ENCODE measurements at regions not wholly inside any gene's neighbourhood (a gene's known extent, or its start where the extent isn't known, plus 50 kb on each side); places are given as distances from the start of the nearest gene placed in this dataset.

DNA sequence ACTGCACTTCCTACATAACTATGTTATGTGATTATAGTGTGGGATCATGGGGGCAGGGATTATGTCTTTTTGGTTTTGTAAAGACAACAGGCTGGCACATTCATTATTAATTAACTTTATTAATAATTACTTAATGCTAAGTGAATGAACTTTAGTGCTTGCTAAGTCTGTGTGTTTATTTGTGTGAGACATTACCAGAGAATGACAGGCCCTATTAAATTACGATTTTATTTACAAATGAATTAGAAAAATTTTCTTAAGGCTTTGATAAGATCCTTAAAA lies 100.9 kb downstream of the CD83 start:
- TF ChIP-seq, protein P1, sequence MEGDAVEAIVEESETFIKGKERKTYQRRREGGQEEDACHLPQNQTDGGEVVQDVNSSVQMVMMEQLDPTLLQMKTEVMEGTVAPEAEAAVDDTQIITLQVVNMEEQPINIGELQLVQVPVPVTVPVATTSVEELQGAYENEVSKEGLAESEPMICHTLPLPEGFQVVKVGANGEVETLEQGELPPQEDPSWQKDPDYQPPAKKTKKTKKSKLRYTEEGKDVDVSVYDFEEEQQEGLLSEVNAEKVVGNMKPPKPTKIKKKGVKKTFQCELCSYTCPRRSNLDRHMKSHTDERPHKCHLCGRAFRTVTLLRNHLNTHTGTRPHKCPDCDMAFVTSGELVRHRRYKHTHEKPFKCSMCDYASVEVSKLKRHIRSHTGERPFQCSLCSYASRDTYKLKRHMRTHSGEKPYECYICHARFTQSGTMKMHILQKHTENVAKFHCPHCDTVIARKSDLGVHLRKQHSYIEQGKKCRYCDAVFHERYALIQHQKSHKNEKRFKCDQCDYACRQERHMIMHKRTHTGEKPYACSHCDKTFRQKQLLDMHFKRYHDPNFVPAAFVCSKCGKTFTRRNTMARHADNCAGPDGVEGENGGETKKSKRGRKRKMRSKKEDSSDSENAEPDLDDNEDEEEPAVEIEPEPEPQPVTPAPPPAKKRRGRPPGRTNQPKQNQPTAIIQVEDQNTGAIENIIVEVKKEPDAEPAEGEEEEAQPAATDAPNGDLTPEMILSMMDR (IDR thresholded peaks at IDR 0.05) = no peak
- TF ChIP-seq POLR2AphosphoS5 (IDR thresholded peaks at IDR 0.05) = no peak
